Erythroblast (primary cell): ENCODE measurements at regions not wholly inside any gene's neighbourhood (a gene's known extent, or its start where the extent isn't known, plus 50 kb on each side); places are given as distances from the start of the nearest gene placed in this dataset.

ENCODE experiments used
- GATA1 ChIP-seq: IDR thresholded peaks from 2 replicates; pipeline ENCODE4 v1.6.1; 2011; ENCODE audit warnings: low read depth, mild to moderate bottlenecking, control low read depth, low read length, moderate library complexity
- POLR2A ChIP-seq: IDR thresholded peaks from 2 replicates; pipeline ENCODE4 v1.6.1; 2011; ENCODE audit warnings: mild to moderate bottlenecking, low read length

DNA sequence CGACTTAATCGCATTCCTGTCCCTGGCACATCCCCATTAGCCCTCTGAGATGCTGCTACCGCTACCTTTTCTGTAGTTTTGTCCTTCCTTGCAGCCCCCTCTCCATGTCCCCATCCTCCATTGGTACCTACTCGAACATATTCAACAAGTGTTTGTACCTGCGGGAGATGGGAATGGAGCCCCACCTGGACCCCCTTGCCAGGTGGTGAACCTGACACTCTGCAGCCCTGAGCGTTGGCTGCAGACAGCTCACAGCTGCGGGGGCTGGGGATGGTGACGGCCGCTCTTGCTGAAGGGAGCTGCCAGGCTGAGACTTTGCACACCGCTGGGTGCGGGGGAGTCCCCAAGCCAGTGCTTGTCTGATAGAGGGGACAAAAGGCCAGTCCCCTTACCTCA lies 96.3 kb upstream of the DAP start:
- TF ChIP-seq POLR2A = no peak
- no peak for TF ChIP-seq GATA1
